Stimulated activated naive CD8-positive, alpha-beta T cell treated with anti-CD3 and anti-CD28 coated beads, Interleukin-15, amount 100 ng/mL, for 72 hours (primary cell): ENCODE measurements at regions not wholly inside any gene's neighbourhood (a gene's known extent, or its start where the extent isn't known, plus 50 kb on each side); places are given as distances from the start of the nearest gene placed in this dataset.
"Not testable (repeated sequence)": the region's sequence is repeated elsewhere in the genome, so short reads cannot be mapped to it uniquely, and the experiment has no call there.

Source experiments
- ATAC-seq: fragments of 150-1000 bp; cut with Tn5 transposase; 2 replicates; pipeline ENCODE4 v1.10.0; 2021; ENCODE audit warnings: mild to moderate bottlenecking, moderate library complexity
- DNase-seq, 2 donors: peaks; one replicate each; pipeline ENCODE4 v3.0.0; 2021 to 2022
- H3K27ac Mint-ChIP-seq, 2 donors: one replicate each; pipeline ENCODE4 v1.8.0; 2022; ENCODE audit warnings: mild to moderate bottlenecking in 2 of 2, mixed read lengths in 2 of 2, moderate library complexity in 2 of 2
- H3K27me3 Mint-ChIP-seq: one replicate; pipeline ENCODE4 v1.8.0; 2022; ENCODE audit warnings: mixed read lengths
- H3K4me1 Mint-ChIP-seq: one replicate; pipeline ENCODE4 v1.8.0; 2022; ENCODE audit warnings: mild to moderate bottlenecking, mixed read lengths
- H3K4me3 Mint-ChIP-seq, 2 donors: one replicate each; pipeline ENCODE4 v1.8.0; 2022; ENCODE audit warnings: mild to moderate bottlenecking in 2 of 2, mixed read lengths in 2 of 2, moderate library complexity in 1 of 2
- H3K9me3 Mint-ChIP-seq, 2 donors: one replicate each; pipeline ENCODE4 v1.8.0; 2022; ENCODE audit warnings: mixed read lengths in 2 of 2

- Mint-ChIP-seq H3K4me3 (no peak overlapping the region), H3K9me3 (peaks cover 0 to 9% of the 10 kb centered on the region in 2 donors), H3K4me1 (no peaks in the 10 kb centered on the region), H3K27me3 (no peaks in the 10 kb centered on the region), H3K27ac (no peak overlapping the region)
- ATAC-seq: no peak
- no peak for DNase-seq
Observed at GRCh38 chr9:102609461-102609860, 385.7 kb upstream of the CYLC2 start.

- H3K4me1 Mint-ChIP-seq, ATAC-seq, DNase-seq, H3K27me3 Mint-ChIP-seq, H3K4me3 Mint-ChIP-seq, H3K27ac Mint-ChIP-seq: not testable (repeated sequence)
- H3K9me3 Mint-ChIP-seq: peaks cover 23 to 24% of the 10 kb centered on the region in 2 donors
Observed at GRCh38 chr9:102603198-102604195, 391.6 kb upstream of the CYLC2 start.

- H3K27ac Mint-ChIP-seq: no peak overlapping the region
- peaks cover 14 to 26% of the 10 kb centered on the region in 2 donors for H3K9me3 Mint-ChIP-seq
- no peak for DNase-seq
- no peaks in the 10 kb centered on the region for H3K27me3 Mint-ChIP-seq
- no peak for ATAC-seq
- no peak overlapping the region for H3K4me3 Mint-ChIP-seq
- no peaks in the 10 kb centered on the region for H3K4me1 Mint-ChIP-seq
Observed at GRCh38 chr9:102594241-102594640, 400.9 kb upstream of the CYLC2 start.

- Mint-ChIP-seq H3K27ac (no peak overlapping the region), H3K4me1 (no peaks in the 10 kb centered on the region), H3K4me3 (no peak overlapping the region), H3K9me3 (peaks cover 4 to 8% of the 10 kb centered on the region in 2 donors), H3K27me3 (no peaks in the 10 kb centered on the region)
- no peak for ATAC-seq
- no peak for DNase-seq
Observed at GRCh38 chr9:102587281-102587680, 407.9 kb upstream of the CYLC2 start.

GRCh38 chr9:102569436-102569835 lies 425.7 kb upstream of the CYLC2 start:
- no peaks in the 10 kb centered on the region for H3K27me3 Mint-ChIP-seq
- ATAC-seq: no peak
- H3K9me3 Mint-ChIP-seq: peaks cover 8 to 9% of the 10 kb centered on the region in 2 donors
- no peak for DNase-seq
- H3K4me3 Mint-ChIP-seq: no peak overlapping the region
- no peaks in the 10 kb centered on the region for H3K4me1 Mint-ChIP-seq
- H3K27ac Mint-ChIP-seq: no peak overlapping the region

GRCh38 chr9:102551346-102551745 lies 443.8 kb upstream of the CYLC2 start:
- ATAC-seq: no peak
- DNase-seq: no peak
- Mint-ChIP-seq H3K4me1 (no peaks in the 10 kb centered on the region), H3K27ac (no peak overlapping the region), H3K9me3 (peaks cover 15 to 18% of the 10 kb centered on the region in 2 donors), H3K4me3 (no peak overlapping the region), H3K27me3 (no peaks in the 10 kb centered on the region)

- H3K27ac Mint-ChIP-seq: no peak overlapping the region
- DNase-seq (no peak), ATAC-seq (no peak)
- H3K4me3 Mint-ChIP-seq: no peak overlapping the region
- H3K9me3 Mint-ChIP-seq: peaks cover 15 to 18% of the 10 kb centered on the region in 2 donors
- no peaks in the 10 kb centered on the region for H3K4me1 Mint-ChIP-seq
- no peaks in the 10 kb centered on the region for H3K27me3 Mint-ChIP-seq
Observed at GRCh38 chr9:102550886-102551285, 444.2 kb upstream of the CYLC2 start.

- Mint-ChIP-seq H3K9me3 (peaks cover 15 to 18% of the 10 kb centered on the region in 2 donors), H3K27ac (no peak overlapping the region), H3K4me1 (no peaks in the 10 kb centered on the region), H3K27me3 (no peaks in the 10 kb centered on the region), H3K4me3 (no peak overlapping the region)
- no peak for DNase-seq
- ATAC-seq: no peak
Observed at GRCh38 chr9:102550266-102550665, 444.9 kb upstream of the CYLC2 start.

GRCh38 chr9:102534031-102534430 lies 461.1 kb upstream of the CYLC2 start:
- no peaks in the 10 kb centered on the region for H3K4me1 Mint-ChIP-seq
- no peak overlapping the region for H3K27ac Mint-ChIP-seq

GRCh38 chr9:102521097-102521755 lies 473.9 kb upstream of the CYLC2 start:
- H3K27me3 Mint-ChIP-seq: no peaks in the 10 kb centered on the region

More at GRCh38 chr9:102534031-102534430, 461.1 kb upstream of the CYLC2 start:
- no peaks in the 10 kb centered on the region for H3K9me3 Mint-ChIP-seq
- H3K27me3 Mint-ChIP-seq: no peaks in the 10 kb centered on the region
- ATAC-seq: no peak
- DNase-seq: no peak
- H3K4me3 Mint-ChIP-seq: no peak overlapping the region

GRCh38 chr9:102519423-102519822 lies 475.7 kb upstream of the CYLC2 start:
- Mint-ChIP-seq H3K27me3 (no peaks in the 10 kb centered on the region), H3K4me1 (no peaks in the 10 kb centered on the region), H3K27ac (no peak overlapping the region), H3K9me3 (no peaks in the 10 kb centered on the region), H3K4me3 (no peak overlapping the region)
- ATAC-seq (no peak), DNase-seq (no peak)

More at GRCh38 chr9:102521097-102521755, 473.9 kb upstream of the CYLC2 start:
- no peaks in the 10 kb centered on the region for H3K4me1 Mint-ChIP-seq
- DNase-seq: no peak
- no peak for ATAC-seq
- no peaks in the 10 kb centered on the region for H3K9me3 Mint-ChIP-seq
- H3K27ac Mint-ChIP-seq: no peak overlapping the region
- no peak overlapping the region for H3K4me3 Mint-ChIP-seq

- no peaks in the 10 kb centered on the region for H3K4me1 Mint-ChIP-seq
- no peak for ATAC-seq
- no peak overlapping the region for H3K4me3 Mint-ChIP-seq
- no peak for DNase-seq
- H3K27me3 Mint-ChIP-seq: no peaks in the 10 kb centered on the region
- H3K27ac Mint-ChIP-seq: no peak overlapping the region
- H3K9me3 Mint-ChIP-seq: no peaks in the 10 kb centered on the region
Observed at GRCh38 chr9:102518324-102518723, 476.8 kb upstream of the CYLC2 start.

- H3K4me1 Mint-ChIP-seq: no peaks in the 10 kb centered on the region
- H3K4me3 Mint-ChIP-seq: no peak overlapping the region
- no peak for ATAC-seq
- H3K27ac Mint-ChIP-seq: no peak overlapping the region
- no peaks in the 10 kb centered on the region for H3K27me3 Mint-ChIP-seq
- no peak for DNase-seq
- H3K9me3 Mint-ChIP-seq: no peaks in the 10 kb centered on the region
Observed at GRCh38 chr9:102514541-102514940, 480.6 kb upstream of the CYLC2 start.

- no peaks in the 10 kb centered on the region for H3K27me3 Mint-ChIP-seq
- ATAC-seq (no peak), DNase-seq (no peak)
- H3K9me3 Mint-ChIP-seq: peaks cover 0 to 6% of the 10 kb centered on the region in 2 donors
- H3K4me1 Mint-ChIP-seq: no peaks in the 10 kb centered on the region
- H3K4me3 Mint-ChIP-seq: no peak overlapping the region
- H3K27ac Mint-ChIP-seq: no peak overlapping the region
Observed at GRCh38 chr9:102507044-102507687, 488.0 kb upstream of the CYLC2 start.

GRCh38 chr9:102506406-102506805 lies 488.7 kb upstream of the CYLC2 start:
- Mint-ChIP-seq H3K4me3 (no peak overlapping the region), H3K4me1 (no peaks in the 10 kb centered on the region), H3K27ac (no peak overlapping the region), H3K9me3 (peaks cover 0 to 6% of the 10 kb centered on the region in 2 donors), H3K27me3 (no peaks in the 10 kb centered on the region)
- DNase-seq: no peak
- no peak for ATAC-seq

- Mint-ChIP-seq H3K4me1 (no peaks in the 10 kb centered on the region), H3K4me3 (no peak overlapping the region), H3K9me3 (peaks cover 5 to 6% of the 10 kb centered on the region in 2 donors), H3K27me3 (no peaks in the 10 kb centered on the region), H3K27ac (no peak overlapping the region)
- no peak for DNase-seq
- peak; percentile 65 for ATAC-seq
Observed at GRCh38 chr9:102499468-102499867, 495.7 kb upstream of the CYLC2 start.
